HG03521 (cell line): ENCODE measurements at regions not wholly inside any gene's neighbourhood (a gene's known extent, or its start where the extent isn't known, plus 50 kb on each side); places are given as distances from the start of the nearest gene placed in this dataset.

Experiments used
- ATAC-seq: cut with Tn5 transposase; IDR thresholded peaks from one replicate; pipeline ENCODE4 v1.9.1; 2021; ENCODE audit warnings: mild to moderate bottlenecking, moderate library complexity; ENCODE audit not compliant: unreplicated experiment

DNA sequence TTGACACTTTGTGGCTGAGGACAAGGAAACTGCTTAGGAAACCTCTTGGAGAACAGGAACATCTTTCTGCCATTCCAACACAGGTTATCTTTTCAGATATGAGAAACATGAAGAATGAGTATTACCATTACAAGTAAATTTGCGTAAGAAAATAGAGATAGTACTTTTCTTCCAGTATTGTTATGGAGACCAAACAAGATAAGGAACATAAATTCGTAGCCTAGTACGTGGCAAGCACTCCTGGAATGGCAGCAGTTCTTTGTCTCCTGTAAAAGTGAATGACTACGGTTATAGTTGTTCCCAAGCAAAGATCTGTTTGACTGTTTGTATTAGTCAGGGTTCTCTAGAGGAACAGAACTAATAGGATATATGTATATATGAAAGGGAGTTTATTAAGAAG lies 843.1 kb downstream of the STIM2 start:
- no peak for ATAC-seq

DNA sequence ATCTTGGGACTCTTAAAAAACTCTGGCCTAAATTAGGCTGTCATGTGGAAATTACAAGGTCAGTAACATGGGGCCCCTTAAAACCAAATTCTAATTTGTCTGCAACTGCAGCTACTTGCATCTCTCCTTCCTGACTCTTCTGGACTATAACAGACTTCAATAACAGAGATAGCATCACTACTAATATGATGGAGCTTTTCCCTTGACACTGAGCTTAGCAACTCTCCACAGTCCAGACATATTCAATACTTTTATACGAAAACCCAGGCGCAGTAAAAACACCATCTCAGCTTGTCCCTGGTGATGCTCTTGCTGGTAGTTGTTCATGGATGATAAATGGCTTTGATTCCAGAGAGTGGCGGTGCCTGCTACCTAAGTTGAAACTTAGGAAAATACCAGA lies 850.4 kb downstream of the STIM2 start:
- ATAC-seq, result no peak

DNA sequence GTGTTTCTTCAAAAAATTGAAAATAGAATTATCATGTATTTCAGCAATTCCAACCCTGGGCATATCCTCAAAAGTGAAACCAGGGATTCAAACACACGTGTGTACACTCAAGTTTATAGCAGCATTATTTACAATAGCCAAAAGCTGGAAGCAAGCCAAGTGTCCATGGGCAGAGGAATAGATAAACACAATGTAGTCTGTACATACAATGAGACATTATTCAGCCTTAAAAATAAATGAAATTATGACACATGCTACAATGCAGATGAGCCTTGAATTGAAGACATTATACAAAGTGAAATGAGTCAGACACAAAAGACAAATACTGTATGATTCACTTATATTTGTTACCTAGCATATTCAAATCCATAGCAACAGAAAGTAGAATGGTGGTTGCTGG lies 853.4 kb downstream of the STIM2 start:
- ATAC-seq, result no peak

DNA sequence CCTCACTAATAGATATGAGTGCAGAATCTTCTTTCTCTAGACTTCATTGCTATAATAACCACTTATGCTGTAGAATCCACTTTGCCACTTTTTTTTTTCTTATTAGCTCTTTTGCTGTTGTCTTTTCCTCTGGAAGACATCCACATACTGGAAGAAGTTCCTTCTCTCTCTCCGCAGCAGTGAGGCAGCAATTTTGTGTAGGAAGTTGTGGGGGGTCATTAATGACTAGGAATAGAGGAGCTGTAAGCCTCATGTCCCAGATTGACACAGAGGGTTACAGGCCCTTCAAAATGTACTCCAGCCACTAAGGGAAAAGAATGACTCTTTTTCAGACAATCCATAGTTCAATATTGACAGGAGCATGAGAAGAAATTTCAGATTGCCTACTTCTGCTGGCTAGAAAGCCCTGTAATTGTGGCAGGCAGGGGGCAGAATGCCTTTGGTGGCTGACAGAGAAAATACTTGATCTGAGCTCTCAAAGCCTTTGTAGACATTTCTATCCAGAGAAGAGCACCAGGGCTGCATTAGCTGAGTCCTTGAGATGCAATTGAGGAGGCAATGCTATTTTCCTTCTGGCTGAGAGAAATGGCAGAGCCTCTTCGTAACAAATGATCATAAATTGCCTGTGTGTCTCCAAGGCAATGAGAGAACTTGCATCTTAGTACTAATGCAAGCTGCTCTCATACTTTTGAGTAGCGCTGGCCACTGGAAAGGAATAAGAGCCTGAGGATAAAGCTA lies 856.2 kb downstream of the STIM2 start:
- no peak for ATAC-seq

DNA sequence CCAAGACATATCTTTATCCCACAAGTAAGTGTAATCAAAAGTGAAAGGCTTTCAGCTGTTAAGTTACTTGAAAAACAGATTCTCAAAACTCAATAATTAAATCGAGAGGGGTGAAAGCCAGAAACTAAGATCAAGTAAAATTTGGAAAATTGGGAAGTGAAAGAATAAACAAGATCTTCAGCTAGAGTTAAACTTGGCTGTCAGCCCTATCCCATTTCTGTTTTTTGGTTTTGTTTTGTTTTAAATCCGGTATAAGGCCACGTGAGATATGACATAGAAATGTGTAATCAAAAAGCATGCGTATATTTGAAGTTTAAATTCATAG lies 856.8 kb downstream of the STIM2 start:
- no peak for ATAC-seq

DNA sequence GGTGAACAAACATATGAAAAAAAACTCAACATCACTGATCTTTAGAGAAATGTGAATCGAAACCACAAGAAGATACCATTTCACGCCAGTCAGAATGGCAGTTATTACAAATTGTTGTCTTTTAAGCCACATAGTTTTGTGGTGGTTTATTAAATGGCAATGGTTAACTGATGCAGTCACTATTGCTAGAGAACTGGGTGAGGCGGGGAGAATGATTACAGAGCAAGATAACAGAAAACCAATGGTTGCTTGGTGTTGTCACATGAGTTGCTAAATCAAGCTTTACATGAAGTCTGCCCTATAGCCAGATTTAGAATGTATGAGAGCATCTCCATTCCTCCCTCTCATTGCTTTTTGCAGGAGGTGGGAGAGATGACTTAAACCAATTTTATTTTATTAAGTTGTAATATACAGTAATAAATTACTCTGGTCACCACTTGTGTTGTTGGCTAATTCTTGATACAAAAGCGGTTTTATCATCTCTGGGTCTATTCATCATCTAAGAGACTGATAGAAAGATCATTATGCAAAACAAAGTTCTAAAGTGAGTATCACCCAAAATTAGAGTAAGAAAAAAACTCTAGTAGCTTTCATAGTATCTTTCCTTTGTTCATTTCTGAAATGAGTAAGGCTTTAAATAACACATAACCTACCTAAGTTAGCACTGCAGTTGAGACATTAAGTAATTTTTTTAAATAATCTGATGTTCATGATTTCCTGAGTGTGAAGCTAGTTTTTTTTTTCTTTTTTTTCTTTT lies 859.5 kb downstream of the STIM2 start:
- no peak for ATAC-seq

DNA sequence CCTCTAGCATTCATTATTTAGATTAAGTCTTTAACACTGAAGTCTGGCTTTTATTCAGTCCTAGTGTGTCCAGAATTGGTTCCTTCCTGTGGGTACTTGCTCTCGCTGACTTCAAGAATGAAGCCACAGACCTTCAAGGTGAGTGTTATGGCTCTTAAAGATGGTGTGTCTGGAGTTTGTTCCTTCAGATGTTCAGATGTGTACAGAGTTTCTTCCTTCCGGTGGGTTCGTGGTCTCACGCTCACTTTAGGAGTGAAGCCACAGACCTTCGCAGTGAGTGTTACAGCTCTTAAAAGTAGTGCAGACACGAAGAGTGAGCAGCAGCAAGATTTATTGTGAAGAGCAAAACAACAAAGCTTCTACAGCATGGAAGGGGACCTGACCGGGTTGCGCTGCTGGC lies 860.6 kb downstream of the STIM2 start:
- ATAC-seq, result no peak

DNA sequence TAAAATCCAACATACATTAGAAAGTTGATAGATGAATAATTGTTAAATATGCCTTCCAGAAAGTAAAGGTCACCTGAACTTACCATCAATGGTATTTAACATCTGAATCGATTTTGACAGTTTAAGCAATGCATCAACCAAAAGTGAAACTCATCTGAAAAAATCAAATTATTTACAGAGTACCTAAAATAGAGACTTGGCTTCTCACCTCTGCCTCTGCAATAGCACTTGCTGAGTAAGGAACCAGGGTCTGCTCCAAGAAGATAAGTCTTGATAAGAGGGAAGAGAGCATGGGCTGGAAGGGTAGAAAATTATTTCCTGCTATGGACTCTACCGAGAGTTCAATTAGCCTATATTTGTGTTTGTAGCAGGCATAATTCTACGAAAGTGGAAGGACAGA lies 868.3 kb downstream of the STIM2 start:
- ATAC-seq, result no peak

DNA sequence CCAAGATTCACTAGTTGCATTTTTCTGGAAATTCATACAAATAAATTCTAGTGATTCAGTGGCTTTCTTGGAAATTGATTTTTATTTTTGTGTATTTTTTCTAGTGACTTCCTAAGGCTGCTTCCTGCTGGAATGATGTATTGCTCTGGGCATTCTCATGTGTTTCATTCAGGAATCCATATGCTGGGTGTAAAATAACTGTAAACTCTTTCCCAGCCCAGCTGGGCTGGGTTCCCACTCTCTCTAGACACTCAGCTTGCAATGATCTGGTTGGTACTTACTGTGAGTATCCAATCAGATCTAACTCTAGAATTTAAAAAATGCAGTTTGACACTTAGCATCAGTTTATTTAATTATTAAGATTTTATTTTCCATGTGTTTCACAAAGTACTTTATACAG lies 882.2 kb downstream of the STIM2 start:
- no peak for ATAC-seq

DNA sequence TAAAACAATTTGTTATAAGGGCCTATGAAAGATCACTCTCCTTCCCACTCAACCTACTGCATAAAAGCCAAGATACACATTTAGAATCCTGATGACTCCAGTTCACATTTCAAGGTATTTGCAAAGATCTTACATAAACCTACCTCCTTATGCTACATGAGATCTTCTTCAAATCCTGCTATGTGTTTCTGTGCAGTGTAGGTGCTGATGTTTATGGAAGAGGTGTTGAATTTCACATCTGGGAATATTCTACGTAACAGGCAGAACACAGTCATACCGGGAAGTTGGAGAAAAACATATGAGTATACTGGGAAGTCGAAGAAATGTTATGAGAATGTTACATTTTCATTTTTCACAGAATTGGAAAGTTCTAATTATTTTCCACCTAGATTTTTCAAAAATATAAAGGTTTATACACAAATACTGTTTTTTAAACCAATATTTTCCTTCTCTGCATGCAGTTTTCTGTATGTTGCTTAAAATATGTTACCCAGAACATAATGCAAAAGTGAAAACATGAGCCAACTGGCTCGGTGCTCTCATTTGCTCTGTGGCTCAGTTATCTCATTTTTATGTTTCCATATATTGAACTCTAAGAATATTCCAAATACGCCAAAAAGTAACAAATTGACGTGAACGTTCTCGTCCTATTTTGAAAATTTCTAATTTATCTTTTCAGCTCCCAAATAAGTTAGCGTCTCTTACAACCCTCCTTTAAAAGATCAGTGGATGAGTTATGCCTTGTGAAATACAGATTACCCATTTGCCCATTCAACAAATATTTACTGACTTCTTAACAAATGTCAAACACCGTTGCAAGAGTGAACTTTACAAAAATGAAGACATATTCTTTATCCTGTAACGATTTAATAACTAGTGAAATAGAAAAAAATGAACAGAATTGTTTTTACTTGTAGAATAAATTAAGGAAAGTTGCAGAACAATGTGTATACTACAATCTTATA lies 899.3 kb downstream of the STIM2 start:
- ATAC-seq, result no peak

DNA sequence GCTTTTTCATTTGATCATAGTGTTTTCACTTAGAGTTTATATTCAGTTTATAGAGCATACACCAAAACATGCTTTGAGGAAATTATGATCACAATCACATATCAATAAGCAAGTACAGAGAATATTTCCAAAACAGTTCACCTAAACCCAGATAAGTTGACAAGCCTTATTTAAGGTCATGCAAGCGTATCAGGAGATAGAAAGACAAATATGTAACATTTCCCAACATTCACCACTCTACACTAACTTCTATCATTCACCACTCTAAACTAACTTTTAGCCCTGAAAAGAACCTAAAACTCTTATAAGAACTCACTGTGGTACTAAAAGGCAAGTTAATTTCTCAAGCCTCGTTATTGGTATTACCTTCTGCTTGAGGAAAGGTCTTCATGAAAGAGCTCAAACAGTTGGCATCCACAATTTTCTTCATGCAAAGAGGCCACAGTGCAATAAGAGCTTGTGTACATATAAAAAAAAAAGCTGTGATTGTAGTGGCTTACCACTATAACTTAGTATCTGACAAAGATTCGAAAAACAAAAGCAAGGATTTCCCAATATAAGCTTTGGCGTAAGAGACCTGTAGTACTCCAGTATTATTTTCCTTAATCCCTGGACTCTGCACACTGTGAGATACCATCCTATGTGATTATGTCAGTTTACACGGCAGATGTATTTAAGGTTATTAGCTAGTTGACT lies 903.3 kb downstream of the STIM2 start:
- ATAC-seq, result no peak

DNA sequence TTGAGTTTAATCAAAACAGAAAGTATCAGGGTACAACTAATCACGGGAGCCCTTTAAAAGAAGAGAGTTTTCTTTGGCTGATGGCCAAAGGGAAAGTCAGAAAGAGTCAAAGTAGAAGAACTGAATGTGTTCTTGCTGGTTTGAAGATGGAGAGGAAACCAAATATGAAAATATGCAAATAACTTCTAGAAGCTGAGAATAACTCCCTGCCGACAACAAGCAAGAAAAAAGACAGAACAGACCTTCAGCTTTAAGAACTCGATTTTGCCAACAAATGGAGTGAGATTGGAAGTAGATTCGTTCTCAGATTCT lies 903.8 kb downstream of the STIM2 start:
- no peak for ATAC-seq

DNA sequence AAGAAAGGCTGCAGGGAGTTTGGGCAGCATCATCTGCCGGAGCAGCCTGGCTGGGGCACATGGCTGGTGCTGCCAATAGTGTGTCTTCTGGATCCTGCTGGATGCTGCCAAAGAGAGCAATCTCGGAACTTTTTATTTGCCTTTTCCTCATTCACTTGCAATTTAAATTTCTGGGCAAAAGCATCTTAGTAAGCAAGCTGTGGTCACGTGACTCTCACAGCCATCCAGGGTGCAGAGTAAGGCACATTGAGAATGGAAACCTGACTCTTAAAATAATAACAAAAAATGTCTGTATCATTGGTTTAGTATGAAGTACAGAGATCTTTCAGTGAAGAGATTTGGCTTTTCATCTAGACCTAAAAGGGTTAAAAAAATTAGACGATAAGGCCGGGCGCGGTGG lies 910.3 kb downstream of the STIM2 start:
- no peak for ATAC-seq

DNA sequence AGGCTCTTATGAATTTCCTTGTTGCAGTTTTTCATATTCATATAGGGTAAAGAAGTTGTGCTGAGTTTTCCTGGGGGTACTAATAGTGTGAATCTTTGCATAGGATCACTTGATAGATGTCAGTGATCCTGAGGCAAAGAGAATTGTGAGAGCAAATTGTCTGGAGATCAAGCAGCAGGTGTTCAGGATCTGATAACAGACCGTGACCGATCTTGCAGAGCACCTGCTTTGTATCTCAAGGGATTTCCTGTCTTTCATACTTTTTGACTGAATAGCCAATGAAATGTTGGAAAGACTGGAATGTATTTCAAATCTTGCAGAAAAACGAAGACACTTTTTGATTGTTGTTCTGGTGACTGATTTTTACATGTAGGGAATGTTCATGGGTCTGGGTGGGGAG lies 914.5 kb downstream of the STIM2 start:
- no peak for ATAC-seq

DNA sequence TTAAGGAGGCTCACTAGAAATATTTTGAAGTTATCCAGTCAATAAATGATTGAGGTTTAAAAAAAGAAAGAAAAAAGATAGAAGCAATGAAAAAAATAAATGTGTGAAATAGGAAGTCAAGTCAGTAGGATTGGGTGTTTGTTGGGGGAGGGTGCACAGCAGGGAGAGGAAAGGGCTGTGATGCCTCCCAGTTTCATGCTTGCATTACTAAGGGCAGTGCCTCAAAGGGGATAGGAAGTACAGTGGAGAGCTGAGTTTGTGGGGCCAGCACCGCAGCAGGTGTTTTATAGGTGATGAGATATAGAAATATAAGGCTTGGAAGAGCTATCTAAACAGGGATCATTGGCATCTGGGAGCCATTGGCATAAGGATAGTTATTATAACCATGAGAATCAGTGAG lies 919.2 kb downstream of the STIM2 start:
- no peak for ATAC-seq

DNA sequence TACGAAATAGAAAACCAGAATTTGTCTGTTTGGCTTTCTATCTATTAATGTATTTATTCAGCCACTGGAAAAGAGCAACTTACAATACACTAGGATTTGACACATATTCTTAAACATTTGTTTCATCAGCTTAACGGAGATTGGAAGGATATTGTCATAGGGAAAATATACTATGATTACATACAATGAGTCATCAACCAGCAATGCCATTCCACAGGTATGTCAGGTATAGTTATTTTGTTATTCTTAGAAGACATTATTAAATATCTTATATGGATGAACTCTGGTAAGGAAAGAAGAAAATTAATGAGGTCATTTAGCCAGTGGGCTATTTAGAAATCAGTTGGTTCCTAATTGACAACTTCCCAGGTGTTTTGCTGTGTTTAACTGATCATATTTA lies 926.6 kb downstream of the STIM2 start:
- ATAC-seq, result no peak

DNA sequence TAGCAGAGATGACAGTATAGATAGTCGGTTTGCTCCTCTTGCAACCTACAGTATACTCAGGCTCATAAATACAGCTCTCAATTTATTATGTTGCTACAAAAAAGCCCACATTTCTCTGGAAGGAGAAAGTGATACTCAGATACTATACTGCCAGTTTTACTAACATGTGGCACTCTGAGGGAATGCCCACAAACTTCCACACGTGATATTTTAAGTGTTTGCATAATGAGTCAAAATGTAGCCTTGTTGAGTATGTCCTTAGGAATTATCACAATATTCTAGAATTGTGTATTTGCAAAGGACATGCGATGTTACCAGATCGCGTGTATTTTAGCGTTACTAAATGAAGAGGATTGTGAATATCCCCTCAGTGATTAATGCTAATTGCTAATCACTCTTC lies 929.1 kb downstream of the STIM2 start:
- ATAC-seq, result no peak

DNA sequence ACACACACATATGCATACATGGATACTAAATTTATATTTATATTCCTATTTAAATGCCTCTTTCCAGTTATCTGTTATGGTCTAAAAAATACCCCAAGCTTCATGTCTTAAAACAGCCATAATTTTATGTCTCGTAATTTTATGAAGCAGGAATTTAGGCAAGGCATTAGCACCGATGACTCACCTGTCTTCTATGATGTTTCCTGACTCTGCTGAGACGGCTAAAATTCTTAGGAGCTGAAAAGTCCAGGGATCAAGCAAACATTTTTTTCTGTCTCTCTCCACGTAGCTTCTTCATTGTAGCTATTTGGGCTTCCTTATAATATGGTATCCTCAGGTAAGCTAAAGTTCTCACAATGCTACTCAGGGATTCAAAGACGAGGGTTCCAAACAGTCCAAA lies 930.3 kb downstream of the STIM2 start:
- ATAC-seq, result no peak

DNA sequence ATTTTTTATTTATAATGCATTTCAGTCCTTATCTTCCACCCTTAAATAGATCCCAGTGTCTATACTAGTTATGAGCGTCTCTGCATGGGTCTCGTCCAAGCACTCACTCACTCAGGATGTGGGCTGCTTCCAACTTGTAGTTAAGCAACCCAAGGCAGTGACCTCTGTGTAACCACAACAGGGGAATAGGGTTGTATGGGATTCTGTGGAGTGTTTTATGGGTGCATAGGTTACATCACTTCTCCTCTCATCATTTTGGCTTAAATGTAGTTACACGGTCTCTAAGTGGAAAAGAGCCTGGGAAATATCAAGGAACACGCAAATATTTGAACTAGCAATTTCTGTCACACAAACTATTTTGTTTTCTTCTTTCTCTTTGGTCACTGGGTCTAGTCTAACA lies 931.0 kb downstream of the STIM2 start:
- ATAC-seq, result no peak

DNA sequence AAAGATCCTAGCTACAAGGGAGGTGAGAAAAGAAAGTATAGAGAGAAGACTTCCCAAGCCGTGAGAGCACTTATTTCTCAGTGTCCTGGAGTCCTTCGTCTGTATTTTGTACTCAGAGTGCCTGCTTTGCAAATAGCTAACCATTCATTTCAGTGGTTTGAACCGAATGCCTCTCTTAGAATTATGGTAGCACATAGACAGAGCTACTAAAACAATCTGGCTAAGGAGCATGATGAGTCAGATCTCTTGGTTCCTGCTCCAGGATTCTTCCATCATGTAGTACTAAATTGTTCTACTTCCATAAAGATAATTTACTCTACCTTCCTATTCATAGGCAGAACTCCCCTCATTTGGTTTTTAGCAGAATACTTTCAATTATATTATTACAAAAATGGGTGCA lies 946.6 kb downstream of the STIM2 start:
- ATAC-seq, result no peak

DNA sequence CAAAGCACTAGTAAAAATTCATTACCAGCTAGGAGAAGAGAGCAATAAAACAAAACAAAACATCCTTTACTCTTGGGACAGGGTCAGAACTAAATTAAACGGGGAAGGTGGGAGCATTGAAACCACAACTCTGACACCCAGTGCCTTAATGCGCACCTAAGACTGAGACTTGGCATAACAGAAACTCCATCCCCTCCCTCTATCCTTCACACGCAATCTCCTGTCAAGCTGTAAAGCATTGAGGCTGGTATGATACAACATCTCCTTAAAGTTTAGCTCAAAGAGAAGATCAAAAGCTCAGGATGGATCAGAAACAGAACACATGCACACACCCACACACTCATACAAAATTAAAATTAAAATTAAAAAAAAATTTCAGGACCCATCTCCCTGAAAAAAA lies 951.3 kb downstream of the STIM2 start:
- ATAC-seq, result no peak
